Omental fat pad (tissue), 3 donors: ENCODE measurements at regions not wholly inside any gene's neighbourhood (a gene's known extent, or its start where the extent isn't known, plus 50 kb on each side); places are given as distances from the start of the nearest gene placed in this dataset.
"Not testable (repeated sequence)": the region's sequence is repeated elsewhere in the genome, so short reads cannot be mapped to it uniquely, and the experiment has no call there.

Experiments
- ATAC-seq: fragments of 150-250 bp; one replicate; pipeline ENCODE4 v1.9.1; 2016; ENCODE audit warnings: mild to moderate bottlenecking, moderate library complexity; ENCODE audit not compliant: low FRiP score
- DNase-seq: peaks from one replicate; pipeline ENCODE4 v3.0.0-alpha.2; 2019; ENCODE audit warnings: low spot score
- TF ChIP-seq, protein P1 (sequence below), 3 donors: fragments of 450-650 bp; IDR thresholded peaks; one replicate each; pipeline ENCODE4 v1.5.1; 2016 to 2017; ENCODE audit warnings: antibody characterized with exemption in 3 of 3, mild to moderate bottlenecking in 3 of 3, moderate library complexity in 2 of 3

DNA sequence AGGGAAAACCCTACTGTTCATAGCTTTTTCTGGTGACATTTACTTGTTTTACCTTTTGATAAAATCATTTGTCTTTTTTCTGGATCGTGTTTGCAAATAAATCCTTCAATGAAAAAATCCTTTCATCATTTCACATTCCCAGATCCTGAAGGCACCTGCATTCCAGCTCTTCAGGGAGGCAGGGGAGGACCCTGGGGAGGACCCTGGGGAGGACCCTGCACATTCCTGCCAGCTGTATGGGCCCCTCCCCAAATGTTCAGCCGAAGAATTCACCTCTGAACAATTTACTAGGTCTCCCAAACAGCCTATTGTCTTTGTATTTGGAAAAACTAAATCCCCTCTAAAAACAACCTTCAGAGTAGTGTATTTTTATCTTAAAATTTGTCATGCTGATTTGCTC is 558.4 kb upstream of the ID2 start:
- no peak for ATAC-seq
- DNase-seq: no peak
- TF ChIP-seq, protein P1, sequence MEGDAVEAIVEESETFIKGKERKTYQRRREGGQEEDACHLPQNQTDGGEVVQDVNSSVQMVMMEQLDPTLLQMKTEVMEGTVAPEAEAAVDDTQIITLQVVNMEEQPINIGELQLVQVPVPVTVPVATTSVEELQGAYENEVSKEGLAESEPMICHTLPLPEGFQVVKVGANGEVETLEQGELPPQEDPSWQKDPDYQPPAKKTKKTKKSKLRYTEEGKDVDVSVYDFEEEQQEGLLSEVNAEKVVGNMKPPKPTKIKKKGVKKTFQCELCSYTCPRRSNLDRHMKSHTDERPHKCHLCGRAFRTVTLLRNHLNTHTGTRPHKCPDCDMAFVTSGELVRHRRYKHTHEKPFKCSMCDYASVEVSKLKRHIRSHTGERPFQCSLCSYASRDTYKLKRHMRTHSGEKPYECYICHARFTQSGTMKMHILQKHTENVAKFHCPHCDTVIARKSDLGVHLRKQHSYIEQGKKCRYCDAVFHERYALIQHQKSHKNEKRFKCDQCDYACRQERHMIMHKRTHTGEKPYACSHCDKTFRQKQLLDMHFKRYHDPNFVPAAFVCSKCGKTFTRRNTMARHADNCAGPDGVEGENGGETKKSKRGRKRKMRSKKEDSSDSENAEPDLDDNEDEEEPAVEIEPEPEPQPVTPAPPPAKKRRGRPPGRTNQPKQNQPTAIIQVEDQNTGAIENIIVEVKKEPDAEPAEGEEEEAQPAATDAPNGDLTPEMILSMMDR (IDR thresholded peaks at IDR 0.05): no peak

- ATAC-seq (peak; percentile 78), DNase-seq (no peak)
- TF ChIP-seq, protein P1 (IDR thresholded peaks at IDR 0.05): no peak
Observed at GRCh38 chr2:8125741-8126711, 555.8 kb upstream of the ID2 start.

DNA sequence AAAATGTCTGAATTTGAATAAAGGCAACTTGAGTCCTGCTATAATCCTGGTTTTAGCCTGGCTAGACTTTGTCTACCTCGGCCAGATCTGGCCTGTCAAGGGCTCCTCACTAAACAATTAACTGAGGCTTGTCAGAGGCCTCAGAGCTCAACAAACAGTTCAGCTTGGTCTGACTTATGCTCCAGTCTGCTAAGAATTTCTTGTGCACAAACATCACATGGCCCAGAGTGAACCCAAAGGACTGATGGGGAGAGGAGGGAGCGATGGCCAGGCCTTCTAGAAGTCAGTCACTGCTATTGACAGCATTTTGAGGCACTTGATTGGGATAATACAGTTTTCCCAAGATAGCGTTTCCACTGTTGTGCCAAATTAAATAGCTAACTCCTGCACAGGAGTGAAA is 555.1 kb upstream of the ID2 start:
- ATAC-seq (no peak), DNase-seq (no peak)
- TF ChIP-seq, protein P1 (IDR thresholded peaks at IDR 0.05): no peak

DNA sequence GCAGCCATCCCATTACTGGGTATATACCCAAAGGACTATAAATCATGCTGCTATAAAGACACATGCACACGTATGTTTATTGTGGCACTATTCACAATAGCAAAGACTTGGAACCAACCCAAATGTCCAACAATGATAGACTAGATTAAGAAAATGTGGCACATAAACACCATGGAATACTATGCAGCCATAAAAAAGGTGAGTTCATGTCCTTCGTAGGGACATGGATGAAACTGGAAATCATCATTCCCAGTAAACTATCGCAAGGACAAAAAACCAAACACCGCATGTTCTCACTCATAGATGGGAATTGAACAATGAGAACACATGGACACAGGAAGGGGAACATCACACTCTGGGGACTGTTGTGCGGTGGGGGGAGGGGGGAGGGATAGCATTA is 550.4 kb upstream of the ID2 start:
- not testable (repeated sequence) for DNase-seq, ATAC-seq

DNA sequence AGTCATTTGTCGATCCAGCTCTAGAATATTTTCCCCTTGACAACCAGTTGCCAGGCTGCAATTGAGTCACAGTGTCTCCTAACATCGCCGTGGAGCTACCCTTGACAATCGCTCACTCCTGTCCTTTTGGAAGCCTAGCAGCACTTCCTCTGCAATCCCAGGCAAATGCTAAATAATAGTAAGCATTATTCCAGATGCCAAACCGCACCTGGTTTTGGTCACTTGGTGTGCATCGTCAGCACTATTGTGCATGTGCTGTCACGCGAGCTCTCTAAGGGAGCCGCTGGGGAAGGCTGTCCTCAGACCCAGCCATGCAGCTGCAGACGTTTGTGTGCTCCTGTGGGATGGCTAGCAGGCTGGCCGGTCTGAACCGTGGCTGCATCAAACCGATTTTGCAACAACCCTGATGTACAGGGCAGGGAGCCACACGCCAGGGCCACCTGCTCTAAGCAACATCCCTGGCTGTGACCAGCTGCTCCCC is 549.5 kb upstream of the ID2 start:
- no peak for ATAC-seq
- DNase-seq: no peak
- TF ChIP-seq, protein P1 (IDR thresholded peaks at IDR 0.05): no peak

DNA sequence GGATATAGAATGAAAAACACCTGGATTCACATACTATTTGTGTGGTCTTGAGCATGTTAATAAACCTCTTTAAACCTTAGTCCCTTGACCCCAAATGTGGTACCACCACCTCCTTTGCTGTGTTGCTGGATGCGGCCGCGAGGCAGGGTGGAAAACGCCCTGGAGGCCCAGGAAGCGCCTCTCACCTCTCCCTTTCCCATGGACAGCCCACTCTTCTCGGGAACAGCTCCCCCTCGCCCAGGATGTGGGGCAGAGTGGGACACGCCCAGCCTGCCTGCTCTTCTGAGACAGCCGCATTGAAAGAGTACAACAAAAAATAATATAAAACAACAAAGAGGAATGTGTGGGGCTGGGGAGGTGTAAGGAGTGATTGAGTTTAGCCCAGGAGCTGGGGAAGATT is 549.0 kb upstream of the ID2 start:
- TF ChIP-seq, protein P1 (IDR thresholded peaks at IDR 0.05): no peak
- ATAC-seq (no peak), DNase-seq (no peak)

DNA sequence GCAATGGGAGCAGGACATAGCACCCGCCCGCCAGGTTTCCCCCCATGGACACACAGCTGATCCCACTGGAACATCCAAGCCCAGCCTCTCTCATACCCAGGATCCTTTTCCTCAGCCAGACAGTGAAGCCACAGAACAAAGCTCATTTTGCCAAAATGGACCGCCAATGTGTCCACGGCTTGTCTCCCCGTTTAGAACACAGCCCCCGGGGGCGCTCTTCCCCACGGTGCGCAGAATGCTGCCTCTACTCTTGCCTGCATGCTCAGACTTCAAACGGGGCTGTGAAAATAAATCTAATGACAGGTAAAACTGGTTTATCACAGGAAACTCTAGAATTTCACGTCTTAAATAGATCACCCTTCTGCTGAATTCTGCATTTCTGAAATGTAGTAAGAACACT is 548.5 kb upstream of the ID2 start:
- DNase-seq: no peak
- no peak for ATAC-seq
- TF ChIP-seq, protein P1 (IDR thresholded peaks at IDR 0.05): no peak
